ENCODE measurements at regions not wholly inside any gene's neighbourhood (a gene's known extent, or its start where the extent isn't known, plus 50 kb on each side); places are given as distances from the start of the nearest gene placed in this dataset.
"Not testable (repeated sequence)": the region's sequence is repeated elsewhere in the genome, so short reads cannot be mapped to it uniquely, and the experiment has no call there.

- in situ Hi-C loops (cut with HindIII; ENCODE audit: low pct_unique_long_range_greater_than_20kb, low sequenced_read_pairs) = no loop called here
- no peak for DNase-seq (ENCODE audit: low read depth)
Observed at GRCh38 chr11:43119275-43119970, 192.4 kb upstream of the API5 start.

- no peak for DNase-seq (ENCODE audit: low read depth)
- in situ Hi-C loops (cut with HindIII; ENCODE audit: low pct_unique_long_range_greater_than_20kb, low sequenced_read_pairs) = no loop called here
Observed at GRCh38 chr11:43122546-43122945, 189.2 kb upstream of the API5 start.

- no peak for DNase-seq (ENCODE audit: low read depth)
- in situ Hi-C loops (cut with HindIII; ENCODE audit: low pct_unique_long_range_greater_than_20kb, low sequenced_read_pairs) = no loop called here
Observed at GRCh38 chr11:43123443-43123842, 188.4 kb upstream of the API5 start.

GRCh38 chr11:43124272-43124935, 187.4 kb upstream of the API5 start:
- in situ Hi-C loops (cut with HindIII; ENCODE audit: low pct_unique_long_range_greater_than_20kb, low sequenced_read_pairs) = no loop called here
- no peak for DNase-seq (ENCODE audit: low read depth)

GRCh38 chr11:43129329-43129728, 182.5 kb upstream of the API5 start:
- in situ Hi-C loops (cut with HindIII; ENCODE audit: low pct_unique_long_range_greater_than_20kb, low sequenced_read_pairs) = no loop called here
- DNase-seq (ENCODE audit: low read depth) = no peak

- in situ Hi-C loops (cut with HindIII; ENCODE audit: low pct_unique_long_range_greater_than_20kb, low sequenced_read_pairs) = no loop called here
Observed at GRCh38 chr11:43130616-43131015, 181.2 kb upstream of the API5 start.

GRCh38 chr11:43135966-43136534, 175.7 kb upstream of the API5 start:
- no peak for DNase-seq (ENCODE audit: low read depth)
- in situ Hi-C loops (cut with HindIII; ENCODE audit: low pct_unique_long_range_greater_than_20kb, low sequenced_read_pairs) = no loop called here

More at GRCh38 chr11:43130616-43131015, 181.2 kb upstream of the API5 start:
- no peak for DNase-seq (ENCODE audit: low read depth)

- in situ Hi-C loops (cut with HindIII; ENCODE audit: low pct_unique_long_range_greater_than_20kb, low sequenced_read_pairs) = no loop called here
- DNase-seq (ENCODE audit: low read depth) = no peak
Observed at GRCh38 chr11:43138621-43139140, 173.1 kb upstream of the API5 start.

- no peak for DNase-seq (ENCODE audit: low read depth)
- in situ Hi-C loops (cut with HindIII; ENCODE audit: low pct_unique_long_range_greater_than_20kb, low sequenced_read_pairs) = no loop called here
Observed at GRCh38 chr11:43145653-43146052, 166.1 kb upstream of the API5 start.

GRCh38 chr11:43150697-43151096, 161.1 kb upstream of the API5 start:
- in situ Hi-C loops (cut with HindIII; ENCODE audit: low pct_unique_long_range_greater_than_20kb, low sequenced_read_pairs) = no loop called here
- DNase-seq (ENCODE audit: low read depth) = no peak

GRCh38 chr11:43164831-43165230, 147.0 kb upstream of the API5 start:
- in situ Hi-C loops (cut with HindIII; ENCODE audit: low pct_unique_long_range_greater_than_20kb, low sequenced_read_pairs) = no loop called here

GRCh38 chr11:43165393-43165792, 146.4 kb upstream of the API5 start:
- DNase-seq (ENCODE audit: low read depth); in situ Hi-C loops (cut with HindIII; ENCODE audit: low pct_unique_long_range_greater_than_20kb, low sequenced_read_pairs): not testable (repeated sequence)

More at GRCh38 chr11:43164831-43165230, 147.0 kb upstream of the API5 start:
- DNase-seq (ENCODE audit: low read depth) = no peak

- in situ Hi-C loops (cut with HindIII; ENCODE audit: low pct_unique_long_range_greater_than_20kb, low sequenced_read_pairs); DNase-seq (ENCODE audit: low read depth): not testable (repeated sequence)
Observed at GRCh38 chr11:43168241-43168640, 143.6 kb upstream of the API5 start.

GRCh38 chr11:43172477-43172876, 139.3 kb upstream of the API5 start:
- in situ Hi-C loops (cut with HindIII; ENCODE audit: low pct_unique_long_range_greater_than_20kb, low sequenced_read_pairs) = no loop called here

GRCh38 chr11:43177975-43178374, 133.8 kb upstream of the API5 start:
- in situ Hi-C loops (cut with HindIII; ENCODE audit: low pct_unique_long_range_greater_than_20kb, low sequenced_read_pairs) = no loop called here
- no peak for DNase-seq (ENCODE audit: low read depth)

More at GRCh38 chr11:43172477-43172876, 139.3 kb upstream of the API5 start:
- DNase-seq (ENCODE audit: low read depth) = no peak

- in situ Hi-C loops (cut with HindIII; ENCODE audit: low pct_unique_long_range_greater_than_20kb, low sequenced_read_pairs); DNase-seq (ENCODE audit: low read depth): not testable (repeated sequence)
Observed at GRCh38 chr11:43194459-43194858, 117.3 kb upstream of the API5 start.

- in situ Hi-C loops (cut with HindIII; ENCODE audit: low pct_unique_long_range_greater_than_20kb, low sequenced_read_pairs) = no loop called here
- no peak for DNase-seq (ENCODE audit: low read depth)
Observed at GRCh38 chr11:43197379-43197778, 114.4 kb upstream of the API5 start.

- in situ Hi-C loops (cut with HindIII; ENCODE audit: low pct_unique_long_range_greater_than_20kb, low sequenced_read_pairs) = no loop called here
- no peak for DNase-seq (ENCODE audit: low read depth)
Observed at GRCh38 chr11:43200031-43200430, 111.8 kb upstream of the API5 start.

- no peak for DNase-seq (ENCODE audit: low read depth)
- in situ Hi-C loops (cut with HindIII; ENCODE audit: low pct_unique_long_range_greater_than_20kb, low sequenced_read_pairs) = no loop called here
Observed at GRCh38 chr11:43212279-43212678, 99.5 kb upstream of the API5 start.

Measured in Caki2 (cell line).